ENCODE measurements at regions not wholly inside any gene's neighbourhood (a gene's known extent, or its start where the extent isn't known, plus 50 kb on each side); places are given as distances from the start of the nearest gene placed in this dataset.
A peak's percentile ranks its signal among the peaks of the same experiment; 100 is the strongest.
"Not testable (repeated sequence)": the region's sequence is repeated elsewhere in the genome, so short reads cannot be mapped to it uniquely, and the experiment has no call there.

GRCh38 chr2:111413950-111414349, 293.2 kb downstream of the BCL2L11 start:
- not testable (repeated sequence) for H3K9me3 ChIP-seq (ENCODE audit: control insufficient read depth, low read length); H3K9ac ChIP-seq (ENCODE audit: low read length); H3K36me3 ChIP-seq (ENCODE audit: control insufficient read depth, insufficient read depth, low read length, severe bottlenecking); H3K27me3 ChIP-seq (replicated peaks; ENCODE audit: control insufficient read depth, insufficient read depth, low read length); H3K4me1 ChIP-seq (ENCODE audit: control insufficient read depth, insufficient read depth, low read length); DNase-seq (ENCODE audit: low read depth); H3K4me3 ChIP-seq (ENCODE audit: low read length)

GRCh38 chr2:111415765-111416743, 295.3 kb downstream of the BCL2L11 start:
- not testable (repeated sequence) for H3K9ac ChIP-seq (ENCODE audit: low read length)

GRCh38 chr2:111417026-111417425, 296.3 kb downstream of the BCL2L11 start:
- H3K27me3 ChIP-seq (replicated peaks; ENCODE audit: control insufficient read depth, insufficient read depth, low read length); H3K9ac ChIP-seq (ENCODE audit: low read length); H3K36me3 ChIP-seq (ENCODE audit: control insufficient read depth, insufficient read depth, low read length, severe bottlenecking); H3K4me1 ChIP-seq (ENCODE audit: control insufficient read depth, insufficient read depth, low read length); H3K9me3 ChIP-seq (ENCODE audit: control insufficient read depth, low read length); H3K4me3 ChIP-seq (ENCODE audit: low read length); DNase-seq (ENCODE audit: low read depth): not testable (repeated sequence)

More at GRCh38 chr2:111415765-111416743, 295.3 kb downstream of the BCL2L11 start:
- H3K27me3 ChIP-seq (replicated peaks; ENCODE audit: control insufficient read depth, insufficient read depth, low read length); H3K4me3 ChIP-seq (ENCODE audit: low read length); H3K9me3 ChIP-seq (ENCODE audit: control insufficient read depth, low read length); H3K36me3 ChIP-seq (ENCODE audit: control insufficient read depth, insufficient read depth, low read length, severe bottlenecking); H3K4me1 ChIP-seq (ENCODE audit: control insufficient read depth, insufficient read depth, low read length): not testable (repeated sequence)
- peak; percentile 8 for DNase-seq (ENCODE audit: low read depth)

GRCh38 chr2:111418091-111418875, 297.6 kb downstream of the BCL2L11 start:
- not testable (repeated sequence) for H3K9me3 ChIP-seq (ENCODE audit: control insufficient read depth, low read length); H3K36me3 ChIP-seq (ENCODE audit: control insufficient read depth, insufficient read depth, low read length, severe bottlenecking); DNase-seq (ENCODE audit: low read depth); H3K4me3 ChIP-seq (ENCODE audit: low read length); H3K4me1 ChIP-seq (ENCODE audit: control insufficient read depth, insufficient read depth, low read length); H3K9ac ChIP-seq (ENCODE audit: low read length); H3K27me3 ChIP-seq (replicated peaks; ENCODE audit: control insufficient read depth, insufficient read depth, low read length)

- H3K9me3 ChIP-seq (ENCODE audit: control insufficient read depth, low read length); DNase-seq (ENCODE audit: low read depth); H3K9ac ChIP-seq (ENCODE audit: low read length): not testable (repeated sequence)
Measured at GRCh38 chr2:111420074-111420473, 299.4 kb downstream of the BCL2L11 start.

GRCh38 chr2:111420835-111421234, 300.1 kb downstream of the BCL2L11 start:
- not testable (repeated sequence) for DNase-seq (ENCODE audit: low read depth); H3K4me1 ChIP-seq (ENCODE audit: control insufficient read depth, insufficient read depth, low read length)

More at GRCh38 chr2:111420074-111420473, 299.4 kb downstream of the BCL2L11 start:
- not testable (repeated sequence) for H3K27me3 ChIP-seq (replicated peaks; ENCODE audit: control insufficient read depth, insufficient read depth, low read length); H3K4me3 ChIP-seq (ENCODE audit: low read length); H3K36me3 ChIP-seq (ENCODE audit: control insufficient read depth, insufficient read depth, low read length, severe bottlenecking); H3K4me1 ChIP-seq (ENCODE audit: control insufficient read depth, insufficient read depth, low read length)

GRCh38 chr2:111421949-111422348, 301.2 kb downstream of the BCL2L11 start:
- H3K27me3 ChIP-seq (replicated peaks; ENCODE audit: control insufficient read depth, insufficient read depth, low read length); H3K9ac ChIP-seq (ENCODE audit: low read length); H3K4me1 ChIP-seq (ENCODE audit: control insufficient read depth, insufficient read depth, low read length): not testable (repeated sequence)

More at GRCh38 chr2:111420835-111421234, 300.1 kb downstream of the BCL2L11 start:
- not testable (repeated sequence) for H3K9me3 ChIP-seq (ENCODE audit: control insufficient read depth, low read length); H3K4me3 ChIP-seq (ENCODE audit: low read length); H3K36me3 ChIP-seq (ENCODE audit: control insufficient read depth, insufficient read depth, low read length, severe bottlenecking); H3K9ac ChIP-seq (ENCODE audit: low read length); H3K27me3 ChIP-seq (replicated peaks; ENCODE audit: control insufficient read depth, insufficient read depth, low read length)

GRCh38 chr2:111422562-111422961, 301.8 kb downstream of the BCL2L11 start:
- not testable (repeated sequence) for H3K9ac ChIP-seq (ENCODE audit: low read length); H3K27me3 ChIP-seq (replicated peaks; ENCODE audit: control insufficient read depth, insufficient read depth, low read length); H3K4me1 ChIP-seq (ENCODE audit: control insufficient read depth, insufficient read depth, low read length); DNase-seq (ENCODE audit: low read depth); H3K9me3 ChIP-seq (ENCODE audit: control insufficient read depth, low read length); H3K36me3 ChIP-seq (ENCODE audit: control insufficient read depth, insufficient read depth, low read length, severe bottlenecking); H3K4me3 ChIP-seq (ENCODE audit: low read length)

More at GRCh38 chr2:111421949-111422348, 301.2 kb downstream of the BCL2L11 start:
- not testable (repeated sequence) for H3K4me3 ChIP-seq (ENCODE audit: low read length); H3K9me3 ChIP-seq (ENCODE audit: control insufficient read depth, low read length); DNase-seq (ENCODE audit: low read depth); H3K36me3 ChIP-seq (ENCODE audit: control insufficient read depth, insufficient read depth, low read length, severe bottlenecking)

GRCh38 chr2:111423184-111423583, 302.5 kb downstream of the BCL2L11 start:
- H3K36me3 ChIP-seq (ENCODE audit: control insufficient read depth, insufficient read depth, low read length, severe bottlenecking); H3K9me3 ChIP-seq (ENCODE audit: control insufficient read depth, low read length); H3K4me3 ChIP-seq (ENCODE audit: low read length); H3K4me1 ChIP-seq (ENCODE audit: control insufficient read depth, insufficient read depth, low read length); H3K9ac ChIP-seq (ENCODE audit: low read length); H3K27me3 ChIP-seq (replicated peaks; ENCODE audit: control insufficient read depth, insufficient read depth, low read length); DNase-seq (ENCODE audit: low read depth): not testable (repeated sequence)

GRCh38 chr2:111424176-111424575, 303.5 kb downstream of the BCL2L11 start:
- H3K9me3 ChIP-seq (ENCODE audit: control insufficient read depth, low read length); H3K9ac ChIP-seq (ENCODE audit: low read length); H3K4me3 ChIP-seq (ENCODE audit: low read length); DNase-seq (ENCODE audit: low read depth); H3K27me3 ChIP-seq (replicated peaks; ENCODE audit: control insufficient read depth, insufficient read depth, low read length); H3K36me3 ChIP-seq (ENCODE audit: control insufficient read depth, insufficient read depth, low read length, severe bottlenecking); H3K4me1 ChIP-seq (ENCODE audit: control insufficient read depth, insufficient read depth, low read length): not testable (repeated sequence)

GRCh38 chr2:111424851-111425309, 304.2 kb downstream of the BCL2L11 start:
- not testable (repeated sequence) for H3K9me3 ChIP-seq (ENCODE audit: control insufficient read depth, low read length); H3K4me3 ChIP-seq (ENCODE audit: low read length); DNase-seq (ENCODE audit: low read depth); H3K9ac ChIP-seq (ENCODE audit: low read length); H3K36me3 ChIP-seq (ENCODE audit: control insufficient read depth, insufficient read depth, low read length, severe bottlenecking); H3K4me1 ChIP-seq (ENCODE audit: control insufficient read depth, insufficient read depth, low read length); H3K27me3 ChIP-seq (replicated peaks; ENCODE audit: control insufficient read depth, insufficient read depth, low read length)

All from adipocyte (in vitro differentiated cells).